ENCODE measurements at regions not wholly inside any gene's neighbourhood (a gene's known extent, or its start where the extent isn't known, plus 50 kb on each side); places are given as distances from the start of the nearest gene placed in this dataset.
"Not testable (repeated sequence)": the region's sequence is repeated elsewhere in the genome, so short reads cannot be mapped to it uniquely, and the experiment has no call there.

DNA sequence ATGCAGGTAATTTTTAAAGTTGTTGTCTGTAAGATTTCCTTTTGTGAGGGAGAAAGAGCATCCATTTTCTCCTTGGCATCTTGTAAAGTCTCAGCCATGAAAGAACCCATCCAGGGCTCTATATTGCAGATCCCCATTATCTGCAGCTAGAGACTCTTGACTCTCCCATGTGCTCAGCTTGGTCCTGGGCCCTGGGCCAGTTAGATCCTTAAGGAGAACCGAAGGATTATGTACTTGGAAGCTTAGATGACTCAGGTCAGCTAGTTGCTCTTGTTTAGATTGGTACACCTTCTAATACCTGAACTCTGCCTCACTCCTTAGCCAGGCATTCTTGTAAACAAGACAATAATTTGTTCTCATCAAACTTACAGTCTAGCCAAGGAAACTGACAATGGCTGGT is 1617.6 kb downstream of the KHDRBS2 start:
- Histone ChIP-seq H3K27me3 (ENCODE audit: control insufficient read depth, insufficient read depth, low read length) (no peaks in the 10 kb centered on the region), H3K36me3 (ENCODE audit: control insufficient read depth, insufficient read depth, low read length) (no peaks in the 10 kb centered on the region), H3K9ac (ENCODE audit: low read depth, low read length) (no peak overlapping the region), H3K9me3 (ENCODE audit: control insufficient read depth, insufficient read depth, low read length) (peaks cover 10% of the 10 kb centered on the region), H3K27ac (ENCODE audit: low read depth, low read length) (no peak overlapping the region), H3K4me1 (ENCODE audit: control insufficient read depth, insufficient read depth, low read length) (peaks cover 26% of the 10 kb centered on the region), H3K4me3 (ENCODE audit: low read depth, low read length) (no peak overlapping the region)

- not testable (repeated sequence) for H3K4me3 ChIP-seq (ENCODE audit: low read depth, low read length); H3K27me3 ChIP-seq (ENCODE audit: control insufficient read depth, insufficient read depth, low read length); H3K9ac ChIP-seq (ENCODE audit: low read depth, low read length); H3K27ac ChIP-seq (ENCODE audit: low read depth, low read length); H3K4me1 ChIP-seq (ENCODE audit: control insufficient read depth, insufficient read depth, low read length); H3K36me3 ChIP-seq (ENCODE audit: control insufficient read depth, insufficient read depth, low read length)
- peaks cover 28% of the 10 kb centered on the region for H3K9me3 ChIP-seq (ENCODE audit: control insufficient read depth, insufficient read depth, low read length)
These were observed 1622.8 kb downstream of the KHDRBS2 start for GRCh38 chr6:60663199-60663598.

- Histone ChIP-seq H3K4me1 (ENCODE audit: control insufficient read depth, insufficient read depth, low read length) (no peaks in the 10 kb centered on the region; the same call in 1 of the 2 replicates), H3K9me3 (ENCODE audit: control insufficient read depth, insufficient read depth, low read length) (0 out of 2 replicates have a peak, but pooled peaks cover 3% of the 10 kb centered on the region), H3K27ac (ENCODE audit: low read depth, low read length) (no peak overlapping the region), H3K4me3 (ENCODE audit: low read depth, low read length) (no peak overlapping the region), H3K27me3 (ENCODE audit: control insufficient read depth, insufficient read depth, low read length) (no peaks in the 10 kb centered on the region), H3K9ac (ENCODE audit: low read depth, low read length) (no peak overlapping the region), H3K36me3 (ENCODE audit: control insufficient read depth, insufficient read depth, low read length) (no peaks in the 10 kb centered on the region)
These were observed 1642.2 kb downstream of the KHDRBS2 start for GRCh38 chr6:60643870-60644269.

GRCh38 chr6:60639185-60639584 is 1646.8 kb downstream of the KHDRBS2 start:
- H3K27ac ChIP-seq (ENCODE audit: low read depth, low read length); H3K4me3 ChIP-seq (ENCODE audit: low read depth, low read length); H3K36me3 ChIP-seq (ENCODE audit: control insufficient read depth, insufficient read depth, low read length); H3K4me1 ChIP-seq (ENCODE audit: control insufficient read depth, insufficient read depth, low read length); H3K9ac ChIP-seq (ENCODE audit: low read depth, low read length); H3K27me3 ChIP-seq (ENCODE audit: control insufficient read depth, insufficient read depth, low read length): not testable (repeated sequence)
- H3K9me3 ChIP-seq (ENCODE audit: control insufficient read depth, insufficient read depth, low read length): peaks cover 11% of the 10 kb centered on the region
